HG02588 (cell line): ENCODE measurements at regions not wholly inside any gene's neighbourhood (a gene's known extent, or its start where the extent isn't known, plus 50 kb on each side); places are given as distances from the start of the nearest gene placed in this dataset.

Experiments
- ATAC-seq: cut with Tn5 transposase; IDR thresholded peaks from one replicate; pipeline ENCODE4 v1.9.1; 2021; ENCODE audit warnings: mild to moderate bottlenecking, moderate library complexity; ENCODE audit not compliant: unreplicated experiment

GRCh38 chr9:28287455-28287854, 714.2 kb upstream of the C9orf72 start:
- ATAC-seq, result no peak

GRCh38 chr9:28289746-28290145, 716.5 kb upstream of the C9orf72 start:
- ATAC-seq, result no peak

GRCh38 chr9:28293369-28294090, 720.2 kb upstream of the C9orf72 start:
- no peak for ATAC-seq

GRCh38 chr9:28301281-28301680, 728.0 kb upstream of the C9orf72 start:
- no peak for ATAC-seq

GRCh38 chr9:28317745-28318144, 744.5 kb upstream of the C9orf72 start:
- no peak for ATAC-seq

- no peak for ATAC-seq
Observed at GRCh38 chr9:28318515-28318914, 745.2 kb upstream of the C9orf72 start.

GRCh38 chr9:28319981-28320380, 746.7 kb upstream of the C9orf72 start:
- no peak for ATAC-seq

GRCh38 chr9:28320616-28321015, 747.3 kb upstream of the C9orf72 start:
- no peak for ATAC-seq

GRCh38 chr9:28329323-28329722, 756.0 kb upstream of the C9orf72 start:
- ATAC-seq, result no peak

- ATAC-seq, result no peak
Observed at GRCh38 chr9:28332648-28333047, 759.4 kb upstream of the C9orf72 start.

- no peak for ATAC-seq
Observed at GRCh38 chr9:28341913-28342312, 768.6 kb upstream of the C9orf72 start.

- no peak for ATAC-seq
Observed at GRCh38 chr9:28342815-28343338, 769.6 kb upstream of the C9orf72 start.

- ATAC-seq, result no peak
Observed at GRCh38 chr9:28363151-28363562, 789.9 kb upstream of the C9orf72 start.

- no peak for ATAC-seq
Observed at GRCh38 chr9:28365020-28365640, 791.8 kb upstream of the C9orf72 start.

GRCh38 chr9:28365728-28366127, 792.4 kb upstream of the C9orf72 start:
- ATAC-seq, result no peak

GRCh38 chr9:28378231-28378630, 805.0 kb upstream of the C9orf72 start:
- no peak for ATAC-seq

- ATAC-seq, result no peak
Observed at GRCh38 chr9:28379082-28379481, 805.8 kb upstream of the C9orf72 start.

GRCh38 chr9:28389411-28389810, 816.1 kb upstream of the C9orf72 start:
- ATAC-seq, result no peak

- ATAC-seq, result no peak
Observed at GRCh38 chr9:28394774-28395173, 821.5 kb upstream of the C9orf72 start.

GRCh38 chr9:28396058-28396457, 822.8 kb upstream of the C9orf72 start:
- ATAC-seq, result no peak

- ATAC-seq, result no peak
Observed at GRCh38 chr9:28407351-28407750, 834.1 kb upstream of the C9orf72 start.

GRCh38 chr9:28409919-28410318, 836.6 kb upstream of the C9orf72 start:
- ATAC-seq, result no peak
